CD4-positive, alpha-beta T cell treated with Interleukin-15 for 1 hour (primary cell): ENCODE measurements at regions not wholly inside any gene's neighbourhood (a gene's known extent, or its start where the extent isn't known, plus 50 kb on each side); places are given as distances from the start of the nearest gene placed in this dataset.
"Not testable (repeated sequence)": the region's sequence is repeated elsewhere in the genome, so short reads cannot be mapped to it uniquely, and the experiment has no call there.

Source experiments
- DNase-seq: peaks from one replicate; pipeline ENCODE4 v3.0.0-alpha.2; 2020

GRCh38 chr15:20305912-20306311 lies 235.7 kb downstream of the GOLGA6L6 start:
- DNase-seq: not testable (repeated sequence)

- DNase-seq: not testable (repeated sequence)
Observed at GRCh38 chr15:20305015-20305465, 236.6 kb downstream of the GOLGA6L6 start.

DNA sequence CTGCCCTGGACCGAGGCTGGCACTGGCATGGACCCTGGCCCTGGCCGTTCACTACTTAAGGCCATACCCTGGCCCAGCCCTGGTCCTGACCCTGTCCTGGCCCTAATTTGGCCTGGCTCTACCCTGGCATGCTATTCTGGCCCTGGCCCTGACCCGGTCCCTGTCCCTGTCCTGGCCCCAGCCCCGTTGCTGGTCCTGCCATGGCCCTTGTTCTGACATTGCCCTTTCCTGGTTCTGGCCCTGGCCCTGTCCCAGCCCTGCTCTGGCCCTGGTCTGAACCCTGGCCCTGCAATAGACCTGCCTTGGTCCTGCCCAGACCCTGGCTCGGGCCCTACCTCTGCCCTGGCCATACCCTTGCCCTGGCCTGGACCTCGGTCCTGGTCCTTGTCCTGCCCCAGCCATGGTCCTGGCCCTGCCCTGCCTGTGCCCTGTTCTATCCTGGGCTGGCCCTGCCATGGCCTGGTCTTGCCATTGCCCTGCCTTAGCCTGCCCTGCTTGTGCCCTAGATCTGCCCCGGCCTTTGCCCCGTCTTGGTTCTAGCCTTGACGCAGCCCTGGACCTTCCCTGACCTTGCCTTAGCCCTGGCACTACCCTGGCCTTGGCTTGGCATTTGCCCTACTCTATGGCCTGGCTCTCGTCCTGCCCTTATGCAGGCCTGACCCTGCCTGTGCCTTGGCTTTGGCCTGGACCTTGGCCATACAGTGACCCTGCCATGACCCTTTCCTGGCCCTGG lies 237.2 kb downstream of the GOLGA6L6 start:
- not testable (repeated sequence) for DNase-seq

DNA sequence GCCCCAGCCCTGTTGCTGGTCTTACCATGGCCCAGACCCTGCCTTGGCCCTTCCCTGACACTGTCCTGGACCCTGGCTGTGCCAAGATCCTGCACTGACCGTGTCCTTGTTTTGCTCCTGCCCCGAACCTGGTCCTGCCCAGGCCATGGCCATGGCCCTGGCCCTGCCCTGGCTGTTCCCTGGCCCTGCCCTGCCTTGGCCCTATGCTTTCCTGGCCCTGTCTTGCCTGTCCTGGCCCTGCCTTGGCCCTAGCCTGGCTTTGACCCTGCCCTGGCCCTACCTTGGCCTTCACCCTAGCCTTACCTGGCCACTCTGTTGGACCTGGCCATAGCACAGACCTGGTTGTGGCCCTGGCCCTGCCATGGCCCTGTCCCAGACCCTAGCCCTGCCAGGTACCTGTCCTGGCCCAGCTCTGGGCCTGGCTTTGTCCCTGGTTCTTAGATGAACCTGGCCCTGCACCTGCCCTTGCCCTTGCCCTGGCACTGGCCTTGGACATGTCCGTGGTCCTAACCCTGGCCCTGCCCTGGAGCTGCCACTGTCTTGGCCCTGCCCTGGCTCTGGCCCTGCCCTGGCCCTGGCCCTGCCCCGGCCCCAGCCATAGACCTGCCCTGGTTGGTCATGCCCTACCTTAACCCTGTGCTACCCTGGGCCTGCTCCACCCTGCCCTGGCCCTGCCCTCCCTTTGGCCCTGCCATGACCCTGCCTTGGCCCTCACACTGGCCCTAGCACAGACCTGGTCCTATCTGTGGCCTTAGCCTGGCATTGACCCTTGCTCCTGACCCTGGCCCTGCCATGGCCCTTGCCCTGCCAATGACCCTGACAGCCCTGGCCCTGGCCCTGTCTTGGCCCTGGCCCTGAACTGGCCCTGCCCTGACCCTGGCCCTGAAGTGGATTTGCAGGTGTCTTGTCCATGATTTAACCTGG lies 238.1 kb downstream of the GOLGA6L6 start:
- not testable (repeated sequence) for DNase-seq

DNA sequence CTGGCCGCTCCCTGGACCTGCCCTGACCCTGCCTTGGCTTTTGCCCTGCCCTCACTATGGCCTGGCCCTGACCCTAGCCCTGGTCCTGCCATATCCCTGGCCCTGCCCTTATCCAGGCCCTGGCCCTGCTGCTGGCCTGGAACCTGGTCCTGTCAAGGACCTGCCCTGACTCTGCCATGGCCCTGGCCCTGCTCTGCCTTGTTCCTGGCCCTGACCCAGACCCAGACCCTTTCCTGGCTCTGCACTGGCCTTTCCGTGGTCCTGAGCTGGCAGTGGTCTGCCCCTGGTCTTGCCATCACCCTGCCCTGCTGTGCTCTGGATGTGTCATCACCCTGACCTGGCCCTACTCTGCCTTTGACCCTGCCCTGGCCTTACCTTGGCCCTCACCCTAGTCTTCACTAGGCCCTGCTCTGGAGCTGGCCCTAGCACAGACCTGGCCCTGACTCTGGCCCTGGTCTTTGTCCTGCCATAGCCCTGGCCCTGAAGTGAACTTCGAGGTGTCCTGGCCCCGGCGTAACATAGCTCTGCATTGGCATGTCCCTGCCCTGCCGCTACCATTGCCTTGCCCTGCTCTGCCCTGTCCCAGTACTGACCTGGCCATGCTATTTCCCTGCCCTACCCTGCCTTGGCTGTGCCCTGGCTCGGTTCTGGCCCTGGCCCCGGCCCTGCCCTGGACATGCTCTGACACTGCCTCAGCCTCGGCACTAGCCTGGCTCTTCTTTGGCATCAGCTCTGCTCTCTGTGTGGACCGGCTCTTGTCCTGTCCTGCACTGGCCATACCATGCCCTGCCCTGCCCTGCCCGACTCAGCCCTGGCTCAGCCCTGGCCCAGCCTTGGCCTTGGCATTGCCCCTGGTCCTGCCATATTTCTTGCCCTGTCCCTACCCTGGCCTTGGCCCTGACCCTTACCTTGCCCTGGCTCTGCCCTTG lies 239.2 kb downstream of the GOLGA6L6 start:
- not testable (repeated sequence) for DNase-seq

DNA sequence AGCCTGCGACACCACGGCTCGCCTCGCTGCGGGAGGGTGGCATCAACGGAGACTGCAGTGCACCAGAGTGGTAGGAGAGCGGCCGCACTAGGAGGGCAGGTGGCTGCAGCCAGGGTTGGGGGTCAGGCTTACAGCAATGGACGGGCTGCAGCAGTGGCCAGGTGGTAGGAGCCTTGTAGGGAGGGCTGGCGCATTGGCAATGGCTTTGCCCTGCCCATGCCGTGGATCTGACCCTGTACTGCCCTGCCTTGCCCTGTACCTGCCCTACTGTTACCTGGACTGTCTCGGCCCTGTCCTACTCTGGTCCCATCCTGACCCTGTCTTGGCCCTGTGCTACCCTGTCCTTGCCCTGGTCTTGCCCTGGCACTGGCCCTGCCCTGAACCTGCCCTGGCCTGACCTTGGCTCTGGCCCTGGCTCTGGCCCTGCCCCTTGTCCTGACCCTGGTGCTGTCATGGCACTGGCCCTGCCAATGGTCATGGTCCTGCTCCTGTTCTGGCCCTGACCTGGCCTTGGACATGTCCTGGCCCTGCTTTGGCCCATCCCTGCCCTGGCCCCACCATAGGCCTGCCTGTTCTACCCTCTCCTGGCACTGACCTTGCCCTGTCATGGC lies 240.0 kb downstream of the GOLGA6L6 start:
- DNase-seq: not testable (repeated sequence)

- not testable (repeated sequence) for DNase-seq
Observed at GRCh38 chr15:20301041-20301390, 240.6 kb downstream of the GOLGA6L6 start.

- not testable (repeated sequence) for DNase-seq
Observed at GRCh38 chr15:20300351-20301040, 241.1 kb downstream of the GOLGA6L6 start.

- not testable (repeated sequence) for DNase-seq
Observed at GRCh38 chr15:20297603-20298123, 243.9 kb downstream of the GOLGA6L6 start.

GRCh38 chr15:20296261-20296660 lies 245.3 kb downstream of the GOLGA6L6 start:
- not testable (repeated sequence) for DNase-seq

DNA sequence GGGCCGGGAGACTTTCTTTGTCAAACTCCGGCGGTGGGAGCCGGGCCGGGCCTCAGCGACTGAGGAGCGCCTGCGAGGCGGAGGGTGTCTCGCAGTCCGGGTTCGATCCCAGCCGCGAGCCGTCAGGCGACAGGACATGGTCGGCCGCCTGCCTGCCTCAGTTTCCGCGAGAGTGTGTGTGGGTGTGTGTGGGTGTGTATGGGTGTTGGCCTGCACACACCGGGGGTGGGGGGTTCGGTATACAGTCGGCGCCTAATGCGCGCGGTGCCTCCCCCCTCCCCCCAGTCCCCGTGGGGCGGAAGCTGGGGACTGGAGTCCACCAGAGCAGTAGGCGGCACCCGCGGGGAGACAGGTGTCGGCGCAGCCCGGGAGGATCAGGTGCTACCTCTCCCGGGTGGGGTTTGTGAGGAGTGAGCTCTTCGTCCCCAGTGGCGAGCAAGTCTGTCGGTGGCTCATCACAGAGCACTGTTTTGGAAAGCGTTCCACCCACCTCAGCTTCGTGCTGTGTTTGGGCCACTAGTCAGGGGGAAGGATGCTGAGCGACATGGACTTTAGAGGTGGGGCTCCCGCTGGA lies 246.3 kb downstream of the GOLGA6L6 start:
- no peak for DNase-seq

DNA sequence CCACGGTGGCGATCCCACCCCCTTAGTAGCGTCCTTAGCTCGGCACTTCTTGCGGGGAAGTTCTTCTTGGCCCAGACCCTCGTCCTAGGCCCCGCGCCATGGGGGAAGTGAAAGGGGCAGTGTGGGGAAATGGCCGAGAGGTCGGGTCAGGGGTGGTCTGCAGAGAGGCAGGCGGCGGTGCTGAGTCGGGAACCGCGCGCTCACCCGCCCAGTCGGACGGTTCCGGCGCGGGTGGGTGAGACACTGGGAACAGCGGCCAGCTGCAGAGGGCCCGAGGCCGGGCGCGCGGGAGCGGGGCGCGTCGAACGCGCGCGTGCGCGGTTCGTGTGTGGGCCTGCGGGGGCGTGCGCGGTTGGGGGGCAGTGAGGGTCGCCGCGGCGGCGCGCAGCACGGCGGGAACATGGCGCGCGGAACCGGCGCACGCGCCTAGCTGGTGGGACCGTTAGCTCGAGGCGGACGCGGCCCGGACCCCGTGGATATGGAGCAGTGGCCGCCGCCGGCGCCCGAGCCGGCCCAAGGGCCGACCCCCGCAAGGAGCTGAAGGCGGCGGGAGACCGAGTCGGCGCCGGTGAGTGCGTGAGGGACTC lies 246.9 kb downstream of the GOLGA6L6 start:
- no peak for DNase-seq

DNA sequence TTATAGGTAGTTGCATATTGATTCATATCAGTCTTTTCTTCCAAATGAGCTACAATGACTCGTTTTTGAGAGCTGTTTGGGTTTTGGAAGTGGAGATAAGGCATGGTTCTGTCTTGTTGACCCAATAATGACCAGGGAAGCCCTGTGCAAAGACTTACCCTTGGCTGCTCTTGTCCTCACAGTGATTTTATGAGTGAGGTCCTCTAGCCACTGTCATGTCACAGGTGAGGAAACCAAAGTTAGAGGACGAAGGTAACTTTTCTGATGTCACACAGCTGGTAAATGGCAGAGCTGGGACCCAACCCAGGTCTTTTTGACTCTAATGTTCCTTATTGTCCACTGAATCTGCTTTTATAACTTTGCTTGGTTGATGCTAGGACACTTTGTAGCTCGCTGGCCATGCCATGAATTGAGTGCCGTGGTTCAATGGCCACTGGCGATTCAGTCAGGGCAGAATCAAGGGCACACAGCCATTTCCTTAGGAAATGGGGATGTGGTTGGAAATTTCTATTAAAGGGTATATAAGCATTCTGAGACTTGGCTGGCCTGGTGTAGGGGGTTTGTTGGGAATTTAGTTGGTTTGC lies 249.1 kb downstream of the GOLGA6L6 start:
- DNase-seq: not testable (repeated sequence)

DNA sequence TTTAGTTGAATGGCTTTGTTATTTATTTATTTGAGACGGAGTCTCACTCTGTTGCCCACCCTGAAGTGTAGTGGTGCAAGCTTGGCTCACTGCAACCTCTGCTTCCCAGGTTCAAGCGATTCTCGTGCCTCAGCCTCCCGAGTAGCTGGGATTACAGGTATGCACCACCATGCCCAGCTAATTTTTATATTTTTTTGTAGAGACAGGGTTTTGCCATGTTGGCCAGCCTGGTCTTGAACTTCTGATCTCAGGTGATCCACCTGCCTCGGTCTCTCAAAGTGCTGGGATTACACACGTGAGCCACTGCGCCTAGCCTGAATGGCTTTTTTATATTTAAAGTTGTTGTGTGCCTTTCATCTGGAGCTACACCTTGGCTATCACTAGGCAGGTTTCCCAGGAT lies 250.0 kb downstream of the GOLGA6L6 start:
- not testable (repeated sequence) for DNase-seq

GRCh38 chr15:20290606-20291005 lies 251.0 kb downstream of the GOLGA6L6 start:
- DNase-seq: not testable (repeated sequence)

DNA sequence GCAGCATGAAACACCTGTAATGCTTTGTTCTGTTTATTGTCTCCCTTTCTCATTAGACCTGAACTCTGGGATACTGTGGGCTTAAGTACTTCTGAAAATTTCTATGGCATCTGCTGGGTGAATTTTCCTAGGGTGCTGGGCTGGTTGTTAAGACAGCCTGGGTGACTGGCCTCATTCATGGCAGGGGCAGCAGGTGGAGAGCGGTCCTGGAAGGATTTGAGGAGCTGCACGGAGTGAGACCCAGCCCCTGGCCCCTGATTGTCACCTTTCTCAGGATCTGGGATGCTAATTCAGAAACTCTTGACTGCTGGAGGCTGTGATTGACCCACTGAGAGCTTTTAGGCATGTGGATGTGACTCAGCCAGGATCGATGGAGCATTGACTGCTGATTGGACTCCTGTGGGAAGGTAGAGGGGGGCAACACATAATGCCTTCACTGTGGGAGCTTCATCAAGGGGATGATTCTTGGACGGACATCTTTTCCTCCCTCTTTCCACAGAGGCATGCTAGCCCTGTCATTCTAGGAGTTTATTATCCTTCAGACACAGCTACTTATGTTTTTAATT lies 252.0 kb downstream of the GOLGA6L6 start:
- DNase-seq: not testable (repeated sequence)

- not testable (repeated sequence) for DNase-seq
Observed at GRCh38 chr15:20288800-20289537, 252.6 kb downstream of the GOLGA6L6 start.

DNA sequence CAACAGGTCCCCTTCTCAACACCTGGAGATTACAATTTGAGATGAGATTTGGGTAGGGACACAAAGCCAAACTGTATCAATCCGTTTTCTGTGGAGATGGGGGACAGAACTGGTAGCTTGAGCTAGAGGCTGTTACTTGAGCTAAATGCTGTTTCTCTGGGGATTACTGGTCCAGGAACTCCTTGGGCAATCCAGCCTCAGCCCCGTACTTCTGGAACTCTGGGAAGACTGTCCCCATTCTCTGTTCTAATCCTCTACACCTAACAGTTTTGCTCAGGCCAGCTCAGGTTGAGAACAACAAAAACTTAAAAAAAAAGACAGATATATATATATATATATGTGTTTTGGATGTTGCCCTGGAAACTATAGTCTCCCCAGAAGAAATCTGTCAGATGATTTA lies 255.0 kb downstream of the GOLGA6L6 start:
- DNase-seq: not testable (repeated sequence)
